IMR-90 (cell line): ENCODE measurements at regions not wholly inside any gene's neighbourhood (a gene's known extent, or its start where the extent isn't known, plus 50 kb on each side); places are given as distances from the start of the nearest gene placed in this dataset.

Experiments used
- ATAC-seq: fragments of 200-7000 bp; cut with Tn5 transposase; 2 replicates; pipeline ENCODE4 v1.9.1; 2020; ENCODE audit warnings: low read depth, mild to moderate bottlenecking, moderate library complexity
- BruUV-seq: library from RNA; stranded (reverse); fragments of 400-500 nt; replicated peaks from 2 replicates; lab custom pipeline; 2021; lab: Mats Ljungman, UMichigan
- CTCF ChIA-PET: fragments of 300-600 bp; formaldehyde crosslinking; extraction: SDS; loops from one replicate; lab custom pipeline; 2021; ENCODE audit warnings: antibody characterized with exemption; lab: Yijun Ruan, JAX
- POLR2A ChIA-PET: fragments of 300-600 bp; sonication (Branson Sonifier 250); formaldehyde crosslinking; loops from one replicate; lab custom pipeline; 2022; ENCODE audit warnings: antibody characterized with exemption; ENCODE audit not compliant: unreplicated experiment; lab: Charles Lee
- DNase-seq: peaks from one replicate; pipeline ENCODE4 v3.0.0; 2013
- H2AFZ ChIP-seq: replicated peaks from 2 replicates; pipeline ENCODE3; 2013; ENCODE audit warnings: low read length, mild to moderate bottlenecking; ENCODE audit not compliant: poor library complexity
- H2AK5ac ChIP-seq: 2 replicates; pipeline ENCODE4 v1.6.1; 2013; ENCODE audit warnings: low read depth, low read length, inconsistent platforms
- H2AK9ac ChIP-seq: replicated peaks from 2 replicates; pipeline ENCODE3; 2013; ENCODE audit warnings: mild to moderate bottlenecking, low read depth, low read length, moderate library complexity; ENCODE audit not compliant: poor library complexity
- H2BK120ac ChIP-seq: 2 replicates; pipeline ENCODE4 v1.6.1; 2013; ENCODE audit warnings: low read depth, low read length, inconsistent platforms
- H2BK15ac ChIP-seq: 3 replicates; pipeline ENCODE4 v1.6.1; 2013; ENCODE audit warnings: low read depth, low read length, inconsistent platforms
- H2BK20ac ChIP-seq: 2 replicates; pipeline ENCODE4 v1.6.1; 2013; ENCODE audit warnings: low read depth, mild to moderate bottlenecking, inconsistent platforms, low read length, moderate library complexity
- H2BK5ac ChIP-seq: 2 replicates; pipeline ENCODE4 v1.6.1; 2013; ENCODE audit warnings: mild to moderate bottlenecking, low read depth, low read length, inconsistent platforms; ENCODE audit not compliant: poor library complexity, severe bottlenecking
- H3K14ac ChIP-seq: replicated peaks from 2 replicates; pipeline ENCODE4 v1.6.1; 2013; ENCODE audit warnings: low read depth, low read length, inconsistent platforms
- H3K18ac ChIP-seq: 2 replicates; pipeline ENCODE4 v1.6.1; 2013; ENCODE audit warnings: low read depth, low read length, control low read depth
- H3K23ac ChIP-seq: 2 replicates; pipeline ENCODE4 v1.6.1; 2013; ENCODE audit warnings: low read depth, low read length, inconsistent platforms
- H3K27ac ChIP-seq: 2 replicates; pipeline ENCODE4 v1.5.1; 2013; ENCODE audit warnings: mild to moderate bottlenecking, control low read depth, low read length; ENCODE audit not compliant: insufficient read depth
- H3K27me3 ChIP-seq: 2 replicates; pipeline ENCODE4 v1.6.1; 2013; ENCODE audit warnings: low read length; ENCODE audit not compliant: control insufficient read depth, insufficient read depth
- H3K36me3 ChIP-seq: 2 replicates; pipeline ENCODE4 v1.6.1; 2013; ENCODE audit warnings: low read length, mixed read lengths; ENCODE audit not compliant: control insufficient read depth, insufficient read depth
- H3K4ac ChIP-seq: 2 replicates; pipeline ENCODE4 v1.6.1; 2013; ENCODE audit warnings: low read depth, low read length, inconsistent platforms
- H3K4me1 ChIP-seq: 2 replicates; pipeline ENCODE4 v1.6.1; 2013; ENCODE audit warnings: low read length, mixed read lengths; ENCODE audit not compliant: control insufficient read depth, insufficient read depth
- H3K4me2 ChIP-seq: 2 replicates; pipeline ENCODE4 v1.6.1; 2013; ENCODE audit warnings: low read depth, mild to moderate bottlenecking, control low read depth, low read length, moderate library complexity
- H3K4me3 ChIP-seq: 2 replicates; pipeline ENCODE4 v1.5.1; 2013; ENCODE audit warnings: low read depth, mild to moderate bottlenecking, control low read depth, low read length, moderate library complexity; ENCODE audit not compliant: insufficient read depth
- H3K56ac ChIP-seq: 2 replicates; pipeline ENCODE4 v1.6.1; 2013; ENCODE audit warnings: low read length, inconsistent platforms; ENCODE audit not compliant: insufficient read depth; ENCODE audit errors: extremely low read depth
- H3K79me1 ChIP-seq, 2 experiments: 2 replicates each; pipeline ENCODE4 v1.6.1; 2013; ENCODE audit warnings: low read length in 2 of 2, inconsistent platforms in 1 of 2, low read depth in 1 of 2
- H3K9ac ChIP-seq: 2 replicates; pipeline ENCODE4 v1.6.1; 2013; ENCODE audit warnings: low read depth, low read length, control low read depth
- H3K9me1 ChIP-seq: 2 replicates; pipeline ENCODE4 v1.6.1; 2013; ENCODE audit warnings: low read length, inconsistent platforms; ENCODE audit not compliant: insufficient read depth
- H3K9me3 ChIP-seq: 2 replicates; pipeline ENCODE4 v1.6.1; 2013; ENCODE audit warnings: low read length; ENCODE audit not compliant: control insufficient read depth, insufficient read depth
- H4K20me1 ChIP-seq: 2 replicates; pipeline ENCODE4 v1.6.1; 2013; ENCODE audit warnings: low read length, inconsistent platforms; ENCODE audit not compliant: insufficient read depth
- H4K5ac ChIP-seq: 2 replicates; pipeline ENCODE4 v1.6.1; 2013; ENCODE audit warnings: mild to moderate bottlenecking, low read depth, low read length, control low read depth
- H4K8ac ChIP-seq, 2 experiments: 2 replicates each; pipeline ENCODE4 v1.6.1; 2013; ENCODE audit warnings: low read depth in 2 of 2, low read length in 2 of 2, control low read depth in 1 of 2, inconsistent platforms in 1 of 2
- H4K91ac ChIP-seq: 2 replicates; pipeline ENCODE4 v1.6.1; 2013; ENCODE audit warnings: low read depth, low read length, inconsistent platforms; ENCODE audit not compliant: insufficient read depth
- BHLHE40 ChIP-seq: fragments of 150-350 bp; IDR thresholded peaks from 2 replicates; pipeline ENCODE4 v1.6.1; 2016; ENCODE audit warnings: mild to moderate bottlenecking, low read depth, low read length
- CEBPB ChIP-seq: IDR thresholded peaks from 2 replicates; pipeline ENCODE4 v1.6.1; 2012; ENCODE audit warnings: low read depth, low read length, improper control_type of control experiment
- CHD1 ChIP-seq: IDR thresholded peaks from 2 replicates; pipeline ENCODE4 v1.6.1; 2012; ENCODE audit warnings: low read depth, low read length, improper control_type of control experiment
- CTCF ChIP-seq: conservative IDR thresholded peaks from 2 replicates; pipeline ENCODE4 v1.5.1; 2012; ENCODE audit warnings: mild to moderate bottlenecking, low read depth, low read length, improper control_type of control experiment
- ELK1 ChIP-seq: fragments of 150-350 bp; IDR thresholded peaks from 2 replicates; pipeline ENCODE4 v1.6.1; 2016; ENCODE audit warnings: low read depth, mild to moderate bottlenecking, low read length, moderate library complexity, borderline replicate concordance
- FOS ChIP-seq: fragments of 150-350 bp; IDR thresholded peaks from 2 replicates; pipeline ENCODE4 v1.6.1; 2016; ENCODE audit warnings: low read depth, low read length
- MAFK ChIP-seq: IDR thresholded peaks from 2 replicates; pipeline ENCODE4 v1.6.1; 2012; ENCODE audit warnings: low read depth, low read length, improper control_type of control experiment
- MAZ ChIP-seq: IDR thresholded peaks from 2 replicates; pipeline ENCODE4 v1.6.1; 2012; ENCODE audit warnings: low read depth, mild to moderate bottlenecking, low read length, improper control_type of control experiment, moderate library complexity, borderline replicate concordance
- MXI1 ChIP-seq: IDR thresholded peaks from 2 replicates; pipeline ENCODE4 v1.6.1; 2012; ENCODE audit warnings: low read depth, mild to moderate bottlenecking, low read length, moderate library complexity, borderline replicate concordance
- NFE2L2 ChIP-seq: fragments of 150-350 bp; IDR thresholded peaks from 2 replicates; pipeline ENCODE4 v1.6.1; 2016; ENCODE audit warnings: low read depth, mild to moderate bottlenecking, low read length
- POLR2A ChIP-seq: IDR thresholded peaks from 2 replicates; pipeline ENCODE4 v1.6.1; 2012; ENCODE audit warnings: mild to moderate bottlenecking, low read depth, low read length
- RAD21 ChIP-seq: IDR thresholded peaks from 2 replicates; pipeline ENCODE4 v1.6.1; 2012; ENCODE audit warnings: low read length, improper control_type of control experiment
- RCOR1 ChIP-seq: IDR thresholded peaks from 2 replicates; pipeline ENCODE4 v1.6.1; 2012; ENCODE audit warnings: mild to moderate bottlenecking, low read length, improper control_type of control experiment; ENCODE audit not compliant: insufficient replicate concordance
- RFX5 ChIP-seq: IDR thresholded peaks from 2 replicates; pipeline ENCODE4 v1.8.0; 2012; ENCODE audit warnings: low read depth, mild to moderate bottlenecking, low read length, moderate library complexity
- SMC3 ChIP-seq: fragments of 150-350 bp; IDR thresholded peaks from 2 replicates; pipeline ENCODE4 v1.6.1; 2016; ENCODE audit warnings: low read depth, mild to moderate bottlenecking, antibody characterized with exemption, low read length, moderate library complexity
- USF2 ChIP-seq: fragments of 150-350 bp; IDR thresholded peaks from 2 replicates; pipeline ENCODE4 v1.6.1; 2017; ENCODE audit warnings: mild to moderate bottlenecking, antibody characterized with exemption, low read length, low read depth
- WGBS, 2 experiments: methylation state at CpG; one replicate each; pipeline versions ENCODE4 v1.1.5 to v1.1.7; 2013; ENCODE audit warnings: missing lambda C conversion rate in 2 of 2; ENCODE audit not compliant: insufficient read length in 1 of 2; ENCODE audit errors: extremely low coverage in 2 of 2; 5-methylcytosine and 5-hydroxymethylcytosine counted together
- dilution Hi-C: fragments of 300-500 bp; cut with HindIII; formaldehyde crosslinking; loops from one replicate; pipeline ENCODE4 v1.14.3; 2018; ENCODE audit warnings: low sequenced_read_pairs; ENCODE audit not compliant: unreplicated experiment
- in situ Hi-C: fragments of 300-500 bp; cut with MboI; formaldehyde crosslinking; loops from 3 replicates; pipeline ENCODE4 v1.14.3; 2019; ENCODE audit warnings: low sequenced_read_pairs, inconsistent platforms, mixed read lengths
- intact Hi-C: fragments of 100-400 bp; cut with micrococcal nuclease; formaldehyde crosslinking; loops from 2 replicates; pipeline ENCODE4 v1.10.0; 2022

- no CpG with 5 or more reads among the region's 2 CpGs for WGBS, 2 experiments
- H4K20me1 ChIP-seq, result no peaks in the 10 kb centered on the region
- no peak for ATAC-seq
Observed at GRCh38 chr5:27494887-27495286, 456.5 kb upstream of the CDH9 start.

More at GRCh38 chr5:27494887-27495286, 456.5 kb upstream of the CDH9 start:
- no peak overlapping the region for H2AK5ac ChIP-seq
- H3K9me3 ChIP-seq, result peaks cover 2% of the 10 kb centered on the region
- no peak overlapping the region for H3K27ac ChIP-seq
- H2AFZ ChIP-seq, result no peak overlapping the region
- H3K79me1 ChIP-seq, result no peaks in the 10 kb centered on the region
- H4K5ac ChIP-seq, result no peak overlapping the region
- no peak overlapping the region for H3K56ac ChIP-seq
- no peak overlapping the region for H2BK120ac ChIP-seq
- H3K4ac ChIP-seq, result no peak overlapping the region
- no peaks in the 10 kb centered on the region for H3K27me3 ChIP-seq
- intact Hi-C loops, result no loop called here
- H3K4me1 ChIP-seq, result no peaks in the 10 kb centered on the region
- H3K14ac ChIP-seq, result no peak overlapping the region
- no TSS peak for BruUV-seq
- no peak overlapping the region for H3K4me2 ChIP-seq
- no peaks in the 10 kb centered on the region for H3K36me3 ChIP-seq
- no peak for DNase-seq
- in situ Hi-C loops, result no loop called here
- H3K23ac ChIP-seq, result no peak overlapping the region
- H3K18ac ChIP-seq, result no peak overlapping the region
- H2BK5ac ChIP-seq, result no peak overlapping the region
- no peak overlapping the region for H4K91ac ChIP-seq
- CTCF ChIA-PET, result no interaction called here
- dilution Hi-C loops, result no loop called here
- POLR2A ChIA-PET, result no interaction called here
- no peak overlapping the region for H2BK20ac ChIP-seq
- TF ChIP-seq FOS (no peak), RAD21 (no peak), USF2 (no peak), NFE2L2 (no peak), MAFK (no peak), BHLHE40 (no peak), CTCF (no peak), MAZ (no peak), CEBPB (no peak), RCOR1 (no peak), RFX5 (no peak), ELK1 (no peak), CHD1 (no peak), SMC3 (no peak), MXI1 (no peak), POLR2A (no peak)
- H3K9ac ChIP-seq, result no peak overlapping the region
- H3K4me3 ChIP-seq, result no peak overlapping the region
- no peak overlapping the region for H4K8ac ChIP-seq
- H2AK9ac ChIP-seq, result no peak overlapping the region
- H2BK15ac ChIP-seq, result no peak overlapping the region
- no peaks in the 10 kb centered on the region for H3K9me1 ChIP-seq
